HEK293 (cell line): ENCODE measurements at regions not wholly inside any gene's neighbourhood (a gene's known extent, or its start where the extent isn't known, plus 50 kb on each side); places are given as distances from the start of the nearest gene placed in this dataset.

Experiments used
- CTCF ChIA-PET: fragments of 350-600 bp; formaldehyde crosslinking; extraction: SDS; loops from one replicate; lab custom pipeline; 2021; ENCODE audit warnings: antibody characterized with exemption; lab: Yijun Ruan, JAX
- POLR2A ChIA-PET: fragments of 300-600 bp; formaldehyde crosslinking; extraction: SDS; loops from one replicate; lab custom pipeline; 2020; ENCODE audit warnings: antibody characterized with exemption, inconsistent platforms; lab: Yijun Ruan, JAX
- H3K27ac ChIP-seq: fragments of 200-500 bp; sonication (Bioruptor generic); 2 replicates; pipeline ENCODE4 v1.5.1; 2014; ENCODE audit warnings: low read depth, low read length, control low read depth, inconsistent platforms; ENCODE audit errors: extremely low read depth
- H3K36me3 ChIP-seq, 2 experiments: fragments of 200-500 bp in 1 of 2; sonication (Bioruptor generic) in 1 of 2; 1 replicate in 1 of 2; 2 replicates in 1 of 2; pipeline ENCODE4 v1.5.1; 2014 to 2017; ENCODE audit warnings: inconsistent platforms in 2 of 2, low read length in 2 of 2; ENCODE audit not compliant: control insufficient read depth in 2 of 2, insufficient read depth in 1 of 2
- H3K4me1 ChIP-seq: fragments of 200-500 bp; sonication (Bioruptor generic); 2 replicates; pipeline ENCODE4 v1.5.1; 2014; ENCODE audit warnings: mild to moderate bottlenecking, low read length, inconsistent platforms; ENCODE audit not compliant: control insufficient read depth, insufficient read depth
- H3K4me3 ChIP-seq: 2 replicates; pipeline ENCODE4 v1.5.1; 2011; ENCODE audit warnings: low read depth, mild to moderate bottlenecking, control low read depth, low read length, moderate library complexity
- H3K9me3 ChIP-seq: fragments of 200-500 bp; sonication (Bioruptor generic); 2 replicates; pipeline ENCODE4 v1.5.1; 2014; ENCODE audit warnings: low read depth, low read length, inconsistent platforms; ENCODE audit not compliant: control insufficient read depth, insufficient read depth
- HOXD13 ChIP-seq: sonication (generic); formaldehyde crosslinking; IDR thresholded peaks from 2 replicates; pipeline ENCODE4 v1.8.0; 2022; ENCODE audit warnings: missing genetic modification reagents, borderline replicate concordance
- ZNF140 ChIP-seq: fragments of 450-650 bp; formaldehyde crosslinking; IDR thresholded peaks from 2 replicates; pipeline ENCODE4 v1.5.1; 2016; ENCODE audit warnings: missing biosample characterization, missing genetic modification characterization
- ZNF398 ChIP-seq: fragments of 450-650 bp; formaldehyde crosslinking; IDR thresholded peaks from 2 replicates; pipeline ENCODE4 v1.5.1; 2017; ENCODE audit warnings: missing biosample characterization, missing genetic modification characterization

- Histone ChIP-seq H3K9me3 (no peaks in the 10 kb centered on the region), H3K4me3 (no peak overlapping the region), H3K36me3 (no peaks in the 10 kb centered on the region), H3K4me1 (no peaks in the 10 kb centered on the region), H3K27ac (no peak overlapping the region)
- ChIA-PET POLR2A (no interaction called here), CTCF (interaction anchor here (0.5 kb wide), 1 partner anchor 118 kb away, joined by 3 read pairs; no protein-coding TSS in a partner anchor)
- no peak for TF ChIP-seq ZNF140 (tag by site-specific recombination)
- no peak for TF ChIP-seq ZNF398
- TF ChIP-seq HOXD13 (CRISPR knock-in tag), result no peak
Observed at GRCh38 chr2:2389215-2389614, 58.1 kb upstream of the MYT1L start.
